ENCODE measurements at regions not wholly inside any gene's neighbourhood (a gene's known extent, or its start where the extent isn't known, plus 50 kb on each side); places are given as distances from the start of the nearest gene placed in this dataset.
"Not testable (repeated sequence)": the region's sequence is repeated elsewhere in the genome, so short reads cannot be mapped to it uniquely, and the experiment has no call there.

GRCh38 chr1:147062956-147063355 is 109.3 kb downstream of the PRKAB2 start:
- DNase-seq (ENCODE audit: low spot score), result no peak

GRCh38 chr1:147061880-147062279 is 110.4 kb downstream of the PRKAB2 start:
- not testable (repeated sequence) for DNase-seq (ENCODE audit: low spot score)

- DNase-seq (ENCODE audit: low spot score), result no peak
Observed at GRCh38 chr1:147053269-147053668, 115.1 kb downstream of the NBPF12 start.

GRCh38 chr1:147052677-147053076 is 114.6 kb downstream of the NBPF12 start:
- no peak for DNase-seq (ENCODE audit: low spot score)

- no peak for DNase-seq (ENCODE audit: low spot score)
Observed at GRCh38 chr1:147052143-147052542, 114.0 kb downstream of the NBPF12 start.

- no peak for DNase-seq (ENCODE audit: low spot score)
Observed at GRCh38 chr1:147051136-147051535, 113.0 kb downstream of the NBPF12 start.

GRCh38 chr1:147050654-147051053 is 112.5 kb downstream of the NBPF12 start:
- no peak for DNase-seq (ENCODE audit: low spot score)

GRCh38 chr1:147046863-147047394 is 108.8 kb downstream of the NBPF12 start:
- DNase-seq (ENCODE audit: low spot score), result not testable (repeated sequence)

- DNase-seq (ENCODE audit: low spot score), result no peak
Observed at GRCh38 chr1:147046189-147046862, 108.2 kb downstream of the NBPF12 start.

All from D341Med (cell line).